Glomerular visceral epithelial cell (primary cell): ENCODE measurements at regions not wholly inside any gene's neighbourhood (a gene's known extent, or its start where the extent isn't known, plus 50 kb on each side); places are given as distances from the start of the nearest gene placed in this dataset.

Experiments
- DNase-seq: peaks from one replicate; pipeline ENCODE4 v3.0.0-alpha.2; 2016; ENCODE audit errors: extremely low spot score

DNA sequence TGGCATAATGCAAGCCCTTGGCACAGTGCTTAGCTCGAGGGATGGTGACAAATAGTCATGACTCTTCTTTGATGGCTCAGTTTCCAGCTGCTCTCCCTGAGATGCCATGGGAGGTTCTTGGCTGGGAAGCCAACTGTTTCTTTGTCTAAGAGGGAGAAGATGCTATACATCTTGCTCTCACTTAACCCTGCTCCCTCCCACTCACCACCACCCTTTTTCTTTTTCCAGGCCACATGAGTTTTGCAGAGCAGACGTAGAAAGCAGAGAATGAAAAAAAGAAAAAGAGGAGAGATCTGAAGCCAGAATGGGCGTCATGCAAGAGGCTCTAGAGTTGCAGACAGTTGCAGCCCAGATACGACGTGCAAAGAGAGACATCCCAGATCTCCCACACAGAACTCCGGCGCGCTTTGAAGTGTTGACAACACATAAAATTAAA, 160.5 kb downstream of the FGF18 start:
- DNase-seq: no peak

DNA sequence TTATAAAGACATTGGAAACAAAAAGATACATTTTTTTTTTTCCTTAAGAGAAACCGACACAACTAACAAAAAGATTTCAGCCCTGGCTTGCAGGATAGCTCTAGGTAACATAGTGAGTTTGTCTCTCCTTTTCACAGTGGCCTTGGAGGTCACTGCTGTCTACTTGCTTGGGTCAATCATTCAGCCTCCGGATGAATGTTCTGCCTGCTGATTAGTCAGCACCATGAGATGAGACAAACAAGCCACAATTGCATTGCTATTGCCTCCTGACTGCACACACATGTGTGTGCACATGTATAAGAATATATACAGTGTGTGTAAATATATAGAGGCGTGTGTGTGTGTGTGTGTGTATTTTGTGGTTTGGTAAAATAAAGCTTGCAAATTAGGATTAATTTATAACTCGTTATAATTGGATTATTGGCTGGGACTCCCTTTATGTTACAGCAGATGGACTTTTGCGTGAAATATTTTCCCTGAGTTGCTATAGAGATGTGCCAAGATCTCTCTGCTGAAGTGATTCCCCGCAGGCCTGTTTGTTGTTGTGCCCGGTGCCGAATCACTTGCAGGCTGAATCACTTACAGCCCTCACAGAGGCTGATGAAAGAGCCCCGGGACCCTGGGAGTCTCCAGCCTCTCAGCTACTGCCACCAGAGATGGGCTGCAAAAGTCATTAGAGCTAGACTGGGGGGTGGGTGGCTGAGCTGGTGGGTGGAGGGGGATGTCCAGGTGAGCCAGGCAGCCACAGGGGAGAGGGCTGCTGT, 161.2 kb downstream of the FGF18 start:
- DNase-seq: no peak

- DNase-seq: no peak
Measured at GRCh38 chr5:171581781-171582180, 162.3 kb downstream of the FGF18 start.

- DNase-seq: no peak
Measured at GRCh38 chr5:171582849-171583248, 163.4 kb downstream of the FGF18 start.

DNA sequence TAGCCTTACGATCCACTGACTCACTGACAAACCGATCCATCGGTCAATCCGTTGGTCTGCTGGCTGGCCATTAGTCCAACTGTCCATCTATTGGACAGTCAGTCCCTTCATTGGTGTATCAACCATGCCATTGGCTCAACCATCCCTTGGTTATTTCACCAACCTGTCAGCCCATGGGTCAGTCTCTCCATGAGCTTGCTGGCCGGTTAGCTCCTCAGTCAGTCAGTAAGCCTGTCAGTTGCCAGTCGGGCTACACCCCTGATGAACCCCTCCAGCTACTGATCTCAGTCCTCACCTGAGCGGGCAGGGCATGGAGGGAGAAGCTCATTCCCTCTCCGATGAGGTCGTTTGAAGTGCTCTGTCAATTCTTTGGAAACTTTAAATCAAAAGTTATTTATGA, 166.5 kb downstream of the FGF18 start:
- no peak for DNase-seq

DNA sequence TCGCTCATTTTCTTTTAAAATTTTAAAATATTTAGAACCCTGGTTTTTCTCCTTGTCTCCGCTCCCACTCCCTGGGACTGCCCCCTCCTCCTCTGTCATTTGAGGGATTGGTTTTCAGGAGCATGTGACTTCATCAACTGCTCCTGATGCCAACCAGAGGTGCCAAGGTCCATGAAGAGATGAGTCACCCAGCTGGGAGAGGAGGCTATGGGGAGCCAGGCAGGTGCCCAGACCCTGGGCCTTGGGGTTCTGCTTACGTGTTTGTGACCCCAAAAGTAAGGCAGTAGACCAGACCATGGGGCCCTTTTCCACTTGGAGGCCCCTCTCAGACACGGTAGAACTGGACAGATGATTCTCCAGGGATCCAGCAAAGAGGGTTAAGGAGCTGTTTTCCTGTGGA, 167.0 kb downstream of the FGF18 start:
- no peak for DNase-seq

DNA sequence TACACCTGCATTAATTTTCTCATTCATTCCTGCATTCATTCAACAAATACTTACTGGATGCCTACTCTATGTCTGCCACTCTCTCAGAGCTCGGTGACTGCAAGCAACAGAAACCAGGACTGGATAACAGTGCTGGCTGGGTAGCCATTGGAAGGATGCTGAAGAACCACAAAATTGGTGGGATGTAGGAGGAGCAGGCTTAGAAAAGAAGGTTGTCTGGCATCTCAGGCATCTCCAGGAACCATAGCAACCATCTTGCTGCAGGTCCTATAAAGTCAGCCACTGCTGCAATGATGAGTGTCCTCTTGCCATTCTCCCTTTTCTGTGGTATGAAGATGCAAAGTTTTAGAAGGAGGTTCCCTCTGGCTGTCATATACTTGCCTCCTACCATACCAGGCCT, 168.6 kb downstream of the FGF18 start:
- no peak for DNase-seq

- no peak for DNase-seq
Measured at GRCh38 chr5:171588790-171589189, 169.3 kb downstream of the FGF18 start.

- DNase-seq: no peak
Measured at GRCh38 chr5:171589461-171589860, 170.0 kb downstream of the FGF18 start.

DNA sequence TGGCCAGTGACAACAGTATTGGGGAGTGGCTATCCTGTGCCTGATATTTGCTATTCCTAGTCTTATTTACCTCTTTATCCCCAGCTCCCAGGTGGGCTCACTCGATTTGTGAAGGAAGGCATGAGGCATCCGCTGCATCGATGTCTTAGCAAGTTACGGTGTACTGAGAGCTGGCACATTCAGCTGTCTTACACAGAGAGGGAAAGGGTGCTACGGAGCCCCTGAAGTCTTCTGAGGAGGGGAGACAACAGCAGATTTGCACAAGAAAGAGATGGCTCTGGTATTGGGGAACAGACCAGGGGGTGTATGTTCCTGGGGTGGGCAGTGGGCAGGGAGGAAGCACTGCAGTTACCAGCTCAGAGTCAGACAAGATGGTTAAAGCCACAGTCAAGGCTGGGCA, 172.6 kb downstream of the FGF18 start:
- no peak for DNase-seq

DNA sequence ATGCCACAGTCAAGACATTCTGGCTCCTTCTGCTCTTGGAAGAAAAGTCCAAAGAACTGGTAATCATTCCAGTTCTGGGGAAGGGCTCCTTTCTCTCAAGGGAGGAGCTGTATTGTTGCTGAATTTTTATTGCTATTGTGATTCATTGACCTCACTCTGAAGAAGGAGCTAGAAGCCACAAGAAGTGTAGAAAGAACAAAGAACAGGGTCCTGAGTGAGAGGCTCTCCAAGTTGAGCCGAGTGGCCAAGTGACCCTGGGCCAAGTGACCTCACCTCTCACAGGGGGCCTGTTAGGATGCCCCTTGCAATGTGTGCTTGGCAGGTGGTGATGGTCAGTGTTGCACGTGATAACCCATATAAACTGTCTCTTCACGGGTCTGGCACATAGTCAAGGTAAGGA, 173.3 kb downstream of the FGF18 start:
- no peak for DNase-seq

DNA sequence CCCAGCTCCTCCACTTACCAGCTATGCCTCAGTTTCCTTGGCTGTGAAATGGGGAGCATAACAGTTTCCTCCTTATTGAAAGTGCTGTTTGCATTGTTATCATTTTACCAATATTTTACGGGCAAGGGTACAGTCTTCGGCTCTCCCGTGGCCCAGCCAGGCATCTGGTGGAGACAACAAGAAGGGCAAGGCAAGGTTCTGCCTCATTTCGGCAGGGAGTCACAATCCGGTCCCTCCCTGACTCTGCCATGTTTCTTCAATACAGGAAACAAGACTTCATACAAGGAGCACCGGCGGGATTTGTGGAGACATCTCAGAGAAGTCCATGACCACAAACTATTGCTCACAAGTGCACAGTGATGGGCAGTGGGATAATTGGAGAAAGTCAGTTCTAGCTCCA, 174.0 kb downstream of the FGF18 start:
- DNase-seq: no peak

DNA sequence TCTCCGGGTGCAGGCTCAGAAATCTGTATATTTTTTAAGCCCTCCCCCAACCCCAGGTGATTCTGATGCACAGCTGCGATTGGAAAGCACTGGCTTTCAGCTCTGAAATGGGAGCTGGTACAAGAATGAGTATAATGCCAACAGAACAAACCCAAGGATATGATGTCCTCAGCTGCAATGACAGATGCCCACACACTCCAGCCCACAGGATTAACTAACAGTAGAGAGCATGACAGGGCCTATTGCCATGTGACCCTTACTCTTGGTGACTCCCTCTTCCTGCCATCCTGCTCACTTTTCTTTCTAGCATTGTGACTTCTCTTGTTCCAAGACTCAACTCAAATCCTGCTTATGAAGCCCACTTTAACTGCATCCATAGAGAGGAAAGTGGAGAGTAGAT, 174.5 kb downstream of the FGF18 start:
- DNase-seq: no peak

DNA sequence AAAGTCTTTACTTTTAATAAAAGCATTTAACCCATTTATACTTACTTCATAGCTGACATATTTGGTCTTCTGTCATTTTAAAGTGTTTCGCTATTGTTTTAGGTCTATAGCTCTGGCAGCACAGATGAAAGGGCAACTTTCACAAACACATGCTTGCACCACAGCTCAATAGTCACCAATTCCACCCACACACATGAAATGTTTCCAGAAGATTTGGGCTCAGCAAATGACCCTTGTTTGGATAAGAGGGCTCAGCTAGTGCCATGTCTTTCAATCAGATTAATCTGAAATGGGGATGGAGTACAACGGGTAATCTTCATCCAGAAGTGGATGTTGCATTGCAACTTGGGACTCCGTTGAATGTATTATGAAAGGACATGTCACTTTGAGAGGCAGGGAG, 176.0 kb downstream of the FGF18 start:
- DNase-seq: no peak

DNA sequence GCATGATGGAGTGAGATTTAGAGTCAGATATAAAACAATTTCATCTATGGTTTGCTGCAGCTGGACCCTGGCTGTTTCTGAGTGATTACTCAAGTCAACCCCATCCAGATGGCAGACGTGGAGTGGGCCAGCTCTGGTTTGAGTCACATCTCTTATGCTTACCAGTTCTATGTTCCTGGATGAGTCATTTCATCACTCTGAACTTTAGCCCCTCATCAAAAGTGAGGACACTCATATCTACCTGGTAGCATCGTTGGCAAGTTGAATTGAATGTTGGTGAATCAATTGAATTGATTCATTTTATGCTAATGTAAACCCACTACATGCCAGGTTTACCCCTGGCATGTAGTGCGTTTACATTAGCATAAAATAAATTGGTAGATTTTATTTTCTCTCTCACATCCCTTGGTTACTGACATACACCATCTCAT, 176.4 kb downstream of the FGF18 start:
- peak; percentile 37 for DNase-seq

GRCh38 chr5:171596391-171596878, 177.0 kb downstream of the FGF18 start:
- DNase-seq: peak; percentile 49

DNA sequence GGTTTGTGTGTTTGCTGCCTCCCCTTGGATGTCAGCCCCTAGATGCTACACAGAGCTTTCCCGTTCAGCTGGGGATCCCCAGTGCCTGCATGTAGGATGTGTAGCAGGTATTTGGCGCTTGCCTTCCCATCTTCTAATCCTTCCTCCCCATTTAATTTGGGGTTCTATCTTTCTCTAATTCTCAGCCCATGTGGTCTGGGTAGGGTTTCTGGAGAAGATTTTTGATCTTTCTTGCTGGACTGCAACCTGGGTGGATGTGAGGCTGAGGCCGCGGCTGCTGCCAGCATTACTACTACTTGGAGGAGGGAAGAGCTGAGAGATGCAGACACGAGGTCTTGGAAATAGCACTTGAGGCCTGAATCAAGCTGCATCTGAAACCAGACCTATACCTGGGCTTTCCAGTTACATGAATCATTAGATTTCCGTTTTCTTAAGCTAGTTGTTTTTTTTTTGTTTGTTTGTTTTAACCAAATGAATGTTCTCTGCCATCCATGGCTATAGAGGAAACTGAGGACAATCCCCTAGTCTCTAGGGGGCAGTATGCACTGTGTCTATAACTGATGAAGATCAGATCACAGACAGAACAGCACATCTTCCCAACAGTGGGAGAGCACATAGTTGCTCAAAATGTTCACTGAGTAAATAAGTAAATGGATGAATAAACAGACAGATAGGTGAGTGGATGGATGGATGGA, 178.6 kb downstream of the FGF18 start:
- no peak for DNase-seq

- DNase-seq: no peak
Measured at GRCh38 chr5:171598641-171599152, 179.2 kb downstream of the FGF18 start.

GRCh38 chr5:171599411-171599810, 180.0 kb downstream of the FGF18 start:
- DNase-seq: no peak

DNA sequence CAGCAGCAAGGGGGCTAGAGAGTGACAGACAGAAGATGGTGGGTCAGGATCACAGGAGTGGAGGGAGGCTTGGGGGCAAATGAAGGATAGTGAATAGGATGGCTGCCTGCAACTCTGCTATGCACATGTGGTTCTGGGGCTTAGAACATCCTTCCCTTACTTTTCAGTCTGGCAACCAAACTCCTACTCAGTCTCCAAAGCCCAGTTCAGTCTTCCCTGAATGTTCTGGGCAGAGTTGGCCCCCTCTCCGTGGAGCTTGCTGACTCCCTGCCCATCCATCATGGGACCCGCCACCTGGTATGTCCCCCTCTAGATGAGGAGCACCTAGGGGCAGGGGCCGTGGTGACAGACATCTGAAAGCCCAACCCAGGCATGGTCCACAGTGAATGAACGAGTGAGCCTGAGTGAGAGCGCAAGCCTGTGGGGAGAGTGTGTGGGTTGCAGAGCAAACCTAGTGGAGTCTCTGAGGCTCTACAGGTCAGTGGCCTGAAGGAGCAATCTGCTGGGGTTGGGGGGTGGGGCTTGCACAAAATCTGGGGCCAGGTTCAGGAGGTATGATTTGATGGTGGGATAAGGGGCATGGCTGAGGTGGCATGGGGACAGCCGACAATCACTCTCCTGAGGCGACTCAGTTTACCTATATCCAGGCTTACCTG, 180.6 kb downstream of the FGF18 start:
- DNase-seq: no peak

GRCh38 chr5:171600741-171601265, 181.4 kb downstream of the FGF18 start:
- no peak for DNase-seq

DNA sequence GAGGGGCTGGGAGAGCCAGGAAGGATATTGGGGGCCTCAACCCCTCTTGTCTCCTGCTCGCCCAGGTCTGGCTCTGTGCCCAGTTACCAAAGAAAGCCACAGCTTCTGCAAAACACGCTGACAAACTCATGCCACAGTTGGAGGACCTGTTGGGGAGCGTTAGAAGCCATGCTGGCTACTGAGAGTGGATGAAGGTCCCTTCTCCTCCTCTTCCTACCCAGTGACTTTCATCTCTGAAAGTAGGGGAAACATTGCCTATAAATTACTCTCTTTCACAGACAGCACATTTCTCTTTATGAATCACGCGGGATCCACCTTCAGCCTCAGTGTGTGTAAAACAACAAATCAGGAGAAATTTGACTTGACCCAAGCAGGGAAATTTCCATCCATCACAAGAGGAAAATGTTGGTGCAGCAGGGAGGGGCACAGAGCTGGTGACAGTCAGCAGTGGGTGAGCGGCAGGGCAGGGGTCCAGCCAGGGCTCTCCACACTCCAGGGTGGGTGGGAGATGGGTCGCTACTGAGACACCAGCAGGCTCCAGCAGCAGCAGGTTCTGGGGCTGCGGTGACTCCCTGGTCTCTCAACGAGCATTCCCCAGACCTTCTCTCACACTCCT, 181.9 kb downstream of the FGF18 start:
- no peak for DNase-seq
